Mammary epithelial cell (primary cell): ENCODE measurements at regions not wholly inside any gene's neighbourhood (a gene's known extent, or its start where the extent isn't known, plus 50 kb on each side); places are given as distances from the start of the nearest gene placed in this dataset.

ENCODE experiments used
- CTCF ChIP-seq, 2 donors: IDR thresholded peaks in 1 of 2; conservative IDR thresholded peaks in 1 of 2; 2 replicates each; pipeline ENCODE4 v1.5.1; 2011 to 2012; ENCODE audit warnings: inconsistent platforms in 2 of 2, low read length in 2 of 2, mild to moderate bottlenecking in 2 of 2, control low read depth in 1 of 2, low read depth in 1 of 2; ENCODE audit not compliant: insufficient read depth in 1 of 2; ENCODE audit errors: extremely low read depth in 1 of 2
- EZH2 ChIP-seq: IDR thresholded peaks from 2 replicates; pipeline ENCODE4 v1.6.1; 2012; ENCODE audit warnings: low read length, inconsistent platforms, borderline replicate concordance

DNA sequence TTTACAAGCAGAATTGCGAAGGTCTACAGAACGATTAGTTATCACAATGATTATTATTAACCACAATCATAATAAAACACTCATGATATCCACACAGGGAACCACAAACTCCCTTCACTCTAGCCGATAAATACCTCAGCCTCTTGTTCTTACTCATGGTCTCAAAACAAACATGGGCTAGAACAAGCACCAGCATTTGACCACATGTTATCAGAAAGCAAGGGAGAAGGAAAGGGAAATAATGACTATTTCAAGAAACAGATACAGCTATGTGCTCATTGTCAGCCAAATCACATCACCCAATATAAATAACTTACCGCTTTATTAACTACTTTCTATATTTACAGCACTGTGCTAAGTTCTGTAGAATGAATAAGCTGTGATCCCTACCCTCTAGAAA lies 663.2 kb upstream of the HTR2C start:
- no peak for TF ChIP-seq CTCF (conservative IDR thresholded peaks at IDR 0.05 in 1 of 2, IDR thresholded peaks at IDR 0.05 in 1 of 2; ENCODE audit: extremely low read depth in 1 of 2, insufficient read depth in 1 of 2, low read depth in 1 of 2, low read length in 2 of 2)
- no peak for TF ChIP-seq EZH2
